HEK293 (cell line): ENCODE measurements at regions not wholly inside any gene's neighbourhood (a gene's known extent, or its start where the extent isn't known, plus 50 kb on each side); places are given as distances from the start of the nearest gene placed in this dataset.

ENCODE experiments used
- CTCF ChIA-PET: fragments of 350-600 bp; formaldehyde crosslinking; extraction: SDS; loops from one replicate; lab custom pipeline; 2021; ENCODE audit warnings: antibody characterized with exemption; lab: Yijun Ruan, JAX
- POLR2A ChIA-PET: fragments of 300-600 bp; formaldehyde crosslinking; extraction: SDS; loops from one replicate; lab custom pipeline; 2020; ENCODE audit warnings: antibody characterized with exemption, inconsistent platforms; lab: Yijun Ruan, JAX
- H3K27ac ChIP-seq: fragments of 200-500 bp; sonication (Bioruptor generic); 2 replicates; pipeline ENCODE4 v1.5.1; 2014; ENCODE audit warnings: low read depth, low read length, control low read depth, inconsistent platforms; ENCODE audit errors: extremely low read depth
- H3K36me3 ChIP-seq, 2 experiments: fragments of 200-500 bp in 1 of 2; sonication (Bioruptor generic) in 1 of 2; 1 replicate in 1 of 2; 2 replicates in 1 of 2; pipeline ENCODE4 v1.5.1; 2014 to 2017; ENCODE audit warnings: inconsistent platforms in 2 of 2, low read length in 2 of 2; ENCODE audit not compliant: control insufficient read depth in 2 of 2, insufficient read depth in 1 of 2
- H3K4me1 ChIP-seq: fragments of 200-500 bp; sonication (Bioruptor generic); 2 replicates; pipeline ENCODE4 v1.5.1; 2014; ENCODE audit warnings: mild to moderate bottlenecking, low read length, inconsistent platforms; ENCODE audit not compliant: control insufficient read depth, insufficient read depth
- H3K4me3 ChIP-seq: 2 replicates; pipeline ENCODE4 v1.5.1; 2011; ENCODE audit warnings: low read depth, mild to moderate bottlenecking, control low read depth, low read length, moderate library complexity
- H3K9me3 ChIP-seq: fragments of 200-500 bp; sonication (Bioruptor generic); 2 replicates; pipeline ENCODE4 v1.5.1; 2014; ENCODE audit warnings: low read depth, low read length, inconsistent platforms; ENCODE audit not compliant: control insufficient read depth, insufficient read depth
- GLI2 ChIP-seq: fragments of 450-650 bp; formaldehyde crosslinking; IDR thresholded peaks from 2 replicates; pipeline ENCODE4; 2017; ENCODE audit warnings: missing biosample characterization, missing genetic modification characterization, low read depth, borderline replicate concordance
- HOXD13 ChIP-seq: sonication (generic); formaldehyde crosslinking; IDR thresholded peaks from 2 replicates; pipeline ENCODE4 v1.8.0; 2022; ENCODE audit warnings: missing genetic modification reagents, borderline replicate concordance
- KLF16 ChIP-seq: fragments of 450-650 bp; formaldehyde crosslinking; IDR thresholded peaks from 2 replicates; pipeline ENCODE4 v1.5.1; 2017; ENCODE audit warnings: missing biosample characterization, missing genetic modification characterization
- MEIS1 ChIP-seq: sonication (generic); formaldehyde crosslinking; IDR thresholded peaks from 2 replicates; pipeline ENCODE4 v1.8.1; 2022; ENCODE audit warnings: missing genetic modification reagents, mild to moderate bottlenecking, borderline replicate concordance
- ZBTB7A ChIP-seq: fragments of 450-650 bp; formaldehyde crosslinking; IDR thresholded peaks from 2 replicates; pipeline ENCODE4 v1.5.1; 2016; ENCODE audit warnings: low read depth, missing biosample characterization, missing genetic modification characterization
- ZFHX2 ChIP-seq: fragments of 450-650 bp; formaldehyde crosslinking; conservative IDR thresholded peaks from 2 replicates; pipeline ENCODE4 v1.5.1; 2016; ENCODE audit warnings: missing biosample characterization, missing genetic modification characterization
- ZFP37 ChIP-seq: fragments of 450-650 bp; formaldehyde crosslinking; IDR thresholded peaks from 2 replicates; pipeline ENCODE4 v1.5.1; 2016; ENCODE audit warnings: missing biosample characterization, missing genetic modification characterization
- ZNF140 ChIP-seq: fragments of 450-650 bp; formaldehyde crosslinking; IDR thresholded peaks from 2 replicates; pipeline ENCODE4 v1.5.1; 2016; ENCODE audit warnings: missing biosample characterization, missing genetic modification characterization
- ZNF16 ChIP-seq: fragments of 450-650 bp; formaldehyde crosslinking; IDR thresholded peaks from 2 replicates; pipeline ENCODE4 v1.5.1; 2016; ENCODE audit warnings: low read depth, missing biosample characterization, missing genetic modification characterization
- ZNF280D ChIP-seq: fragments of 450-650 bp; formaldehyde crosslinking; IDR thresholded peaks from 2 replicates; pipeline ENCODE4 v1.5.1; 2016; ENCODE audit warnings: missing biosample characterization, missing genetic modification characterization
- ZNF324 ChIP-seq: fragments of 450-650 bp; formaldehyde crosslinking; IDR thresholded peaks from 2 replicates; pipeline ENCODE4 v1.5.1; 2016; ENCODE audit warnings: missing biosample characterization, missing genetic modification characterization
- ZNF394 ChIP-seq: fragments of 450-650 bp; formaldehyde crosslinking; IDR thresholded peaks from 2 replicates; pipeline ENCODE4 v1.5.1; 2016; ENCODE audit warnings: missing biosample characterization, missing genetic modification characterization, mild to moderate bottlenecking, moderate library complexity, borderline replicate concordance
- ZNF530 ChIP-seq: fragments of 450-650 bp; formaldehyde crosslinking; IDR thresholded peaks from 2 replicates; pipeline ENCODE4 v1.5.1; 2016; ENCODE audit warnings: low read depth, missing biosample characterization, missing genetic modification characterization
- ZNF544 ChIP-seq: fragments of 450-650 bp; formaldehyde crosslinking; IDR thresholded peaks from 2 replicates; pipeline ENCODE4 v1.5.0; 2017; ENCODE audit warnings: missing biosample characterization, missing genetic modification characterization
- ZNF571 ChIP-seq: fragments of 450-650 bp; formaldehyde crosslinking; IDR thresholded peaks from 2 replicates; pipeline ENCODE4 v1.5.0; 2017; ENCODE audit warnings: missing biosample characterization, missing genetic modification characterization
- TF ChIP-seq, protein P1 (sequence below): fragments of 450-650 bp; formaldehyde crosslinking; IDR thresholded peaks from 2 replicates; pipeline ENCODE4 v1.5.1; 2016; ENCODE audit warnings: missing biosample characterization, missing genetic modification characterization, low read depth
- TF ChIP-seq, protein P2 (sequence below): fragments of 450-650 bp; formaldehyde crosslinking; IDR thresholded peaks from 2 replicates; pipeline ENCODE4 v1.5.1; 2016; ENCODE audit warnings: missing biosample characterization, missing genetic modification characterization
- TF ChIP-seq, protein P3 (sequence below): fragments of 450-650 bp; formaldehyde crosslinking; IDR thresholded peaks from 2 replicates; pipeline ENCODE4 v1.5.1; 2016; ENCODE audit warnings: missing biosample characterization, missing genetic modification characterization
- TF ChIP-seq, protein P4 (sequence below): fragments of 450-650 bp; formaldehyde crosslinking; IDR thresholded peaks from 2 replicates; pipeline ENCODE4 v1.5.1; 2017; ENCODE audit warnings: missing biosample characterization, missing genetic modification characterization

DNA sequence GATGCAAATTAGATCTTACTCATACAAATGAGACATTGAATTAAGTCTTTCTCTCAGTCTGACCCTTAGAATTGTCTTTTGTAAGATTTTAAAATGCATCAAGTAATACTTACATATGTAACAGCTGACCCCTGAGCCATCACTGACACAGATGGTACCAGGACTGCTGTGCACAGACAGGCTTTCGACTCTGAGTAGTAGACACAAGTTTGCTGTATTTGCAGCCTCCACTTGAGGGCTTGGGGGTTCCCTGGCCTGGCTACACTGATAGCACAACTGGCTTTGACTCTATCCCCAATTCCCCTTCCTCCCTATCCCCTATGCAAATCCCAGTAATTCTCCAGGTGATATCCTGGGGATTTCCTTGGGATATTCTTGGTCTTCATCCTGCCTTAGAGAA, 200.7 kb downstream of the RPIA start:
- Histone ChIP-seq H3K4me1 (0 out of 2 replicates have a peak, but pooled peaks cover 2% of the 10 kb centered on the region), H3K36me3 (no peaks in the 10 kb centered on the region), H3K9me3 (no peaks in the 10 kb centered on the region), H3K27ac (no peak overlapping the region), H3K4me3 (no peak overlapping the region)
- no peak for TF ChIP-seq KLF16 (tag by site-specific recombination)
- TF ChIP-seq ZNF16 (tag by site-specific recombination) = no peak
- TF ChIP-seq ZBTB7A (tag by site-specific recombination) = no peak
- no peak for TF ChIP-seq ZNF280D (tag by site-specific recombination)
- TF ChIP-seq ZNF140 = no peak
- TF ChIP-seq ZFP37 (tag by site-specific recombination) = no peak
- TF ChIP-seq ZNF394 (tag by site-specific recombination) = no peak
- TF ChIP-seq, protein P1, sequence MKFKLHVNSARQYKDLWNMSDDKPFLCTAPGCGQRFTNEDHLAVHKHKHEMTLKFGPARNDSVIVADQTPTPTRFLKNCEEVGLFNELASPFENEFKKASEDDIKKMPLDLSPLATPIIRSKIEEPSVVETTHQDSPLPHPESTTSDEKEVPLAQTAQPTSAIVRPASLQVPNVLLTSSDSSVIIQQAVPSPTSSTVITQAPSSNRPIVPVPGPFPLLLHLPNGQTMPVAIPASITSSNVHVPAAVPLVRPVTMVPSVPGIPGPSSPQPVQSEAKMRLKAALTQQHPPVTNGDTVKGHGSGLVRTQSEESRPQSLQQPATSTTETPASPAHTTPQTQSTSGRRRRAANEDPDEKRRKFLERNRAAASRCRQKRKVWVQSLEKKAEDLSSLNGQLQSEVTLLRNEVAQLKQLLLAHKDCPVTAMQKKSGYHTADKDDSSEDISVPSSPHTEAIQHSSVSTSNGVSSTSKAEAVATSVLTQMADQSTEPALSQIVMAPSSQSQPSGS (tag by site-specific recombination) = no peak
- no peak for TF ChIP-seq ZFHX2 (tag by site-specific recombination)
- TF ChIP-seq, protein P2, sequence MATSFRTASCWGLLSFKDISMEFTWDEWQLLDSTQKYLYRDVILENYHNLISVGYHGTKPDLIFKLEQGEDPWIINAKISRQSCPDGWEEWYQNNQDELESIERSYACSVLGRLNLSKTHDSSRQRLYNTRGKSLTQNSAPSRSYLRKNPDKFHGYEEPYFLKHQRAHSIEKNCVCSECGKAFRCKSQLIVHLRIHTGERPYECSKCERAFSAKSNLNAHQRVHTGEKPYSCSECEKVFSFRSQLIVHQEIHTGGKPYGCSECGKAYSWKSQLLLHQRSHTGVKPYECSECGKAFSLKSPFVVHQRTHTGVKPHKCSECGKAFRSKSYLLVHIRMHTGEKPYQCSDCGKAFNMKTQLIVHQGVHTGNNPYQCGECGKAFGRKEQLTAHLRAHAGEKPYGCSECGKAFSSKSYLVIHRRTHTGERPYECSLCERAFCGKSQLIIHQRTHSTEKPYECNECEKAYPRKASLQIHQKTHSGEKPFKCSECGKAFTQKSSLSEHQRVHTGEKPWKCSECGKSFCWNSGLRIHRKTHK (tag by site-specific recombination) = no peak
- no peak for TF ChIP-seq MEIS1 (CRISPR knock-in tag)
- TF ChIP-seq, protein P3, sequence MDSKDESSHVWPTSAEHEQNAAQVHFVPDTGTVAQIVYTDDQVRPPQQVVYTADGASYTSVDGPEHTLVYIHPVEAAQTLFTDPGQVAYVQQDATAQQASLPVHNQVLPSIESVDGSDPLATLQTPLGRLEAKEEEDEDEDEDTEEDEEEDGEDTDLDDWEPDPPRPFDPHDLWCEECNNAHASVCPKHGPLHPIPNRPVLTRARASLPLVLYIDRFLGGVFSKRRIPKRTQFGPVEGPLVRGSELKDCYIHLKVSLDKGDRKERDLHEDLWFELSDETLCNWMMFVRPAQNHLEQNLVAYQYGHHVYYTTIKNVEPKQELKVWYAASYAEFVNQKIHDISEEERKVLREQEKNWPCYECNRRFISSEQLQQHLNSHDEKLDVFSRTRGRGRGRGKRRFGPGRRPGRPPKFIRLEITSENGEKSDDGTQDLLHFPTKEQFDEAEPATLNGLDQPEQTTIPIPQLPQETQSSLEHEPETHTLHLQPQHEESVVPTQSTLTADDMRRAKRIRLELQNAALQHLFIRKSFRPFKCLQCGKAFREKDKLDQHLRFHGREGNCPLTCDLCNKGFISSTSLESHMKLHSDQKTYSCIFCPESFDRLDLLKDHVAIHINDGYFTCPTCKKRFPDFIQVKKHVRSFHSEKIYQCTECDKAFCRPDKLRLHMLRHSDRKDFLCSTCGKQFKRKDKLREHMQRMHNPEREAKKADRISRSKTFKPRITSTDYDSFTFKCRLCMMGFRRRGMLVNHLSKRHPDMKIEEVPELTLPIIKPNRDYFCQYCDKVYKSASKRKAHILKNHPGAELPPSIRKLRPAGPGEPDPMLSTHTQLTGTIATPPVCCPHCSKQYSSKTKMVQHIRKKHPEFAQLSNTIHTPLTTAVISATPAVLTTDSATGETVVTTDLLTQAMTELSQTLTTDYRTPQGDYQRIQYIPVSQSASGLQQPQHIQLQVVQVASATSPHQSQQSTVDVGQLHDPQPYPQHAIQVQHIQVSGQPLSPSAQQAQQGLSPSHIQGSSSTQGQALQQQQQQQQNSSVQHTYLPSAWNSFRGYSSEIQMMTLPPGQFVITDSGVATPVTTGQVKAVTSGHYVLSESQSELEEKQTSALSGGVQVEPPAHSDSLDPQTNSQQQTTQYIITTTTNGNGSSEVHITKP (tag by site-specific recombination) = no peak
- TF ChIP-seq HOXD13 = no peak
- no peak for TF ChIP-seq ZNF571
- TF ChIP-seq GLI2 (tag by site-specific recombination) = no peak
- no peak for TF ChIP-seq ZNF544 (tag by site-specific recombination)
- TF ChIP-seq, protein P4, sequence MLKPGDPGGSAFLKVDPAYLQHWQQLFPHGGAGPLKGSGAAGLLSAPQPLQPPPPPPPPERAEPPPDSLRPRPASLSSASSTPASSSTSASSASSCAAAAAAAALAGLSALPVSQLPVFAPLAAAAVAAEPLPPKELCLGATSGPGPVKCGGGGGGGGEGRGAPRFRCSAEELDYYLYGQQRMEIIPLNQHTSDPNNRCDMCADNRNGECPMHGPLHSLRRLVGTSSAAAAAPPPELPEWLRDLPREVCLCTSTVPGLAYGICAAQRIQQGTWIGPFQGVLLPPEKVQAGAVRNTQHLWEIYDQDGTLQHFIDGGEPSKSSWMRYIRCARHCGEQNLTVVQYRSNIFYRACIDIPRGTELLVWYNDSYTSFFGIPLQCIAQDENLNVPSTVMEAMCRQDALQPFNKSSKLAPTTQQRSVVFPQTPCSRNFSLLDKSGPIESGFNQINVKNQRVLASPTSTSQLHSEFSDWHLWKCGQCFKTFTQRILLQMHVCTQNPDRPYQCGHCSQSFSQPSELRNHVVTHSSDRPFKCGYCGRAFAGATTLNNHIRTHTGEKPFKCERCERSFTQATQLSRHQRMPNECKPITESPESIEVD = no peak
- TF ChIP-seq ZNF530 (tag by site-specific recombination) = no peak
- no peak for TF ChIP-seq ZNF324
- POLR2A ChIA-PET = no interaction called here
- CTCF ChIA-PET = interaction anchor here (1.0 to 3.3 kb wide), 4 partner anchors 12 to 127 kb away, joined by 4 to 24 read pairs (median 4); no protein-coding TSS in a partner anchor
